ENCODE measurements at regions not wholly inside any gene's neighbourhood (a gene's known extent, or its start where the extent isn't known, plus 50 kb on each side); places are given as distances from the start of the nearest gene placed in this dataset.

- Histone ChIP-seq H3K27me3 (ENCODE audit: control insufficient read depth in 2 of 2, insufficient read depth in 2 of 2, low read length in 2 of 2) (no peaks in the 10 kb centered on the region), H3K4me3 (ENCODE audit: low read length) (no peak overlapping the region), H3K4me1 (ENCODE audit: control insufficient read depth in 2 of 2, insufficient read depth in 2 of 2, low read length in 2 of 2) (no peaks in the 10 kb centered on the region), H3K9me3 (ENCODE audit: control insufficient read depth in 2 of 3, low read length in 3 of 3) (no peaks in the 10 kb centered on the region), H3K36me3 (ENCODE audit: control insufficient read depth in 2 of 3, insufficient read depth in 3 of 3, low read length in 3 of 3) (no peaks in the 10 kb centered on the region), H3K27ac (ENCODE audit: low read depth, low read length) (no peak overlapping the region)
- ATAC-seq: no peak
- Mint-ChIP-seq H3K27ac (no peak overlapping the region), H3K36me3 (no peaks in the 10 kb centered on the region), H3K9me3 (peaks cover 0 to 1% (median 0%) of the 10 kb centered on the region in 11 donors), H3K4me3 (no peak overlapping the region), H3K27me3 (peaks cover 0 to 5% (median 0%) of the 10 kb centered on the region in 5 donors), H3K4me1 (no peaks in the 10 kb centered on the region)
- POLR2A ChIA-PET: no interaction called here
- no peak for DNase-seq
- intact Hi-C loops (cut with micrococcal nuclease): no loop called here
- CTCF ChIA-PET: no interaction called here
These were observed 84.7 kb upstream of the ADGRF1 start for GRCh38 chr6:47126647-47127391.

- ChIA-PET CTCF (no interaction called here), POLR2A (no interaction called here)
- intact Hi-C loops (cut with micrococcal nuclease): no loop called here
- no peaks in the 10 kb centered on the region for H3K36me3 ChIP-seq (ENCODE audit: control insufficient read depth in 2 of 3, insufficient read depth in 3 of 3, low read length in 3 of 3)
- H3K9me3 Mint-ChIP-seq: peaks cover 0 to 6% (median 0%) of the 10 kb centered on the region in 11 donors
- no peaks in the 10 kb centered on the region for H3K4me1 ChIP-seq (ENCODE audit: control insufficient read depth in 2 of 2, insufficient read depth in 2 of 2, low read length in 2 of 2)
- no peak for ATAC-seq
- no peaks in the 10 kb centered on the region for H3K9me3 ChIP-seq (ENCODE audit: control insufficient read depth in 2 of 3, low read length in 3 of 3)
- H3K4me3 ChIP-seq (ENCODE audit: low read length): no peak overlapping the region
- H3K27ac Mint-ChIP-seq: no peak overlapping the region
- H3K4me3 Mint-ChIP-seq: no peak overlapping the region
- peaks cover 2 to 15% (median 10%) of the 10 kb centered on the region in 5 donors for H3K27me3 Mint-ChIP-seq
- no peaks in the 10 kb centered on the region for H3K36me3 Mint-ChIP-seq
- H3K27me3 ChIP-seq (ENCODE audit: control insufficient read depth in 2 of 2, insufficient read depth in 2 of 2, low read length in 2 of 2): no peaks in the 10 kb centered on the region
- no peaks in the 10 kb centered on the region for H3K4me1 Mint-ChIP-seq
- no peak overlapping the region for H3K27ac ChIP-seq (ENCODE audit: low read depth, low read length)
- DNase-seq: no peak
These were observed 76.5 kb upstream of the ADGRF1 start for GRCh38 chr6:47118611-47119010.

GRCh38 chr6:47117314-47117713, 75.2 kb upstream of the ADGRF1 start:
- ChIA-PET POLR2A (no interaction called here), CTCF (no interaction called here)
- H3K27ac ChIP-seq (ENCODE audit: low read depth, low read length): no peak overlapping the region
- no peak overlapping the region for H3K4me3 ChIP-seq (ENCODE audit: low read length)
- no peaks in the 10 kb centered on the region for H3K9me3 ChIP-seq (ENCODE audit: control insufficient read depth in 2 of 3, low read length in 3 of 3)
- Mint-ChIP-seq H3K27ac (peak overlapping the region in 1 of 9 donors; percentile 36), H3K36me3 (no peaks in the 10 kb centered on the region), H3K9me3 (peaks cover 0 to 6% (median 0%) of the 10 kb centered on the region in 11 donors), H3K4me1 (no peaks in the 10 kb centered on the region), H3K4me3 (no peak overlapping the region), H3K27me3 (peaks cover 2 to 15% (median 10%) of the 10 kb centered on the region in 5 donors)
- ATAC-seq (no peak), DNase-seq (no peak)
- no peaks in the 10 kb centered on the region for H3K36me3 ChIP-seq (ENCODE audit: control insufficient read depth in 2 of 3, insufficient read depth in 3 of 3, low read length in 3 of 3)
- no peaks in the 10 kb centered on the region for H3K4me1 ChIP-seq (ENCODE audit: control insufficient read depth in 2 of 2, insufficient read depth in 2 of 2, low read length in 2 of 2)
- intact Hi-C loops (cut with micrococcal nuclease): no loop called here
- H3K27me3 ChIP-seq (ENCODE audit: control insufficient read depth in 2 of 2, insufficient read depth in 2 of 2, low read length in 2 of 2): no peaks in the 10 kb centered on the region

GRCh38 chr6:47116606-47117005, 74.5 kb upstream of the ADGRF1 start:
- no peak overlapping the region for H3K4me3 Mint-ChIP-seq
- H3K9me3 Mint-ChIP-seq: peaks cover 0 to 6% (median 0%) of the 10 kb centered on the region in 11 donors
- H3K36me3 ChIP-seq (ENCODE audit: control insufficient read depth in 2 of 3, insufficient read depth in 3 of 3, low read length in 3 of 3): no peaks in the 10 kb centered on the region
- intact Hi-C loops (cut with micrococcal nuclease): no loop called here
- no peaks in the 10 kb centered on the region for H3K9me3 ChIP-seq (ENCODE audit: control insufficient read depth in 2 of 3, low read length in 3 of 3)
- no peak overlapping the region for H3K4me3 ChIP-seq (ENCODE audit: low read length)
- no peaks in the 10 kb centered on the region for H3K4me1 Mint-ChIP-seq
- CTCF ChIA-PET: no interaction called here
- H3K27me3 Mint-ChIP-seq: peaks cover 2 to 15% (median 10%) of the 10 kb centered on the region in 5 donors
- POLR2A ChIA-PET: no interaction called here
- no peaks in the 10 kb centered on the region for H3K4me1 ChIP-seq (ENCODE audit: control insufficient read depth in 2 of 2, insufficient read depth in 2 of 2, low read length in 2 of 2)
- no peak overlapping the region for H3K27ac ChIP-seq (ENCODE audit: low read depth, low read length)
- ATAC-seq (no peak), DNase-seq (no peak)
- no peaks in the 10 kb centered on the region for H3K36me3 Mint-ChIP-seq
- H3K27ac Mint-ChIP-seq: no peak overlapping the region
- no peaks in the 10 kb centered on the region for H3K27me3 ChIP-seq (ENCODE audit: control insufficient read depth in 2 of 2, insufficient read depth in 2 of 2, low read length in 2 of 2)

GRCh38 chr6:47116086-47116485, 74.0 kb upstream of the ADGRF1 start:
- intact Hi-C loops (cut with micrococcal nuclease): no loop called here
- peaks cover 2 to 15% (median 10%) of the 10 kb centered on the region in 5 donors for H3K27me3 Mint-ChIP-seq
- peaks cover 0 to 6% (median 0%) of the 10 kb centered on the region in 11 donors for H3K9me3 Mint-ChIP-seq
- Histone ChIP-seq H3K27ac (ENCODE audit: low read depth, low read length) (no peak overlapping the region), H3K4me3 (ENCODE audit: low read length) (no peak overlapping the region), H3K36me3 (ENCODE audit: control insufficient read depth in 2 of 3, insufficient read depth in 3 of 3, low read length in 3 of 3) (no peaks in the 10 kb centered on the region), H3K4me1 (ENCODE audit: control insufficient read depth in 2 of 2, insufficient read depth in 2 of 2, low read length in 2 of 2) (no peaks in the 10 kb centered on the region), H3K9me3 (ENCODE audit: control insufficient read depth in 2 of 3, low read length in 3 of 3) (no peaks in the 10 kb centered on the region), H3K27me3 (ENCODE audit: control insufficient read depth in 2 of 2, insufficient read depth in 2 of 2, low read length in 2 of 2) (no peaks in the 10 kb centered on the region)
- H3K27ac Mint-ChIP-seq: no peak overlapping the region
- no peak overlapping the region for H3K4me3 Mint-ChIP-seq
- ChIA-PET POLR2A (no interaction called here), CTCF (no interaction called here)
- no peak for ATAC-seq
- H3K4me1 Mint-ChIP-seq: no peaks in the 10 kb centered on the region
- no peaks in the 10 kb centered on the region for H3K36me3 Mint-ChIP-seq
- DNase-seq: no peak

- H3K9me3 ChIP-seq (ENCODE audit: control insufficient read depth in 2 of 3, low read length in 3 of 3): no peaks in the 10 kb centered on the region
- no peak overlapping the region for H3K27ac ChIP-seq (ENCODE audit: low read depth, low read length)
- Mint-ChIP-seq H3K4me3 (no peak overlapping the region), H3K4me1 (no peaks in the 10 kb centered on the region), H3K27me3 (peaks cover 2 to 15% (median 8%) of the 10 kb centered on the region in 5 donors), H3K9me3 (peaks cover 0 to 6% (median 0%) of the 10 kb centered on the region in 11 donors), H3K36me3 (no peaks in the 10 kb centered on the region), H3K27ac (no peak overlapping the region)
- ChIA-PET POLR2A (no interaction called here), CTCF (no interaction called here)
- no peaks in the 10 kb centered on the region for H3K36me3 ChIP-seq (ENCODE audit: control insufficient read depth in 2 of 3, insufficient read depth in 3 of 3, low read length in 3 of 3)
- no peak overlapping the region for H3K4me3 ChIP-seq (ENCODE audit: low read length)
- DNase-seq: no peak
- no peaks in the 10 kb centered on the region for H3K27me3 ChIP-seq (ENCODE audit: control insufficient read depth in 2 of 2, insufficient read depth in 2 of 2, low read length in 2 of 2)
- H3K4me1 ChIP-seq (ENCODE audit: control insufficient read depth in 2 of 2, insufficient read depth in 2 of 2, low read length in 2 of 2): no peaks in the 10 kb centered on the region
- no peak for ATAC-seq
- intact Hi-C loops (cut with micrococcal nuclease): no loop called here
These were observed 72.3 kb upstream of the ADGRF1 start for GRCh38 chr6:47114460-47114859.

- intact Hi-C loops (cut with micrococcal nuclease): no loop called here
- DNase-seq (no peak), ATAC-seq (no peak)
- Mint-ChIP-seq H3K36me3 (no peaks in the 10 kb centered on the region), H3K4me1 (no peaks in the 10 kb centered on the region), H3K4me3 (no peak overlapping the region), H3K27me3 (peaks cover 0 to 17% (median 1%) of the 10 kb centered on the region in 5 donors), H3K27ac (no peak overlapping the region), H3K9me3 (peaks cover 0 to 2% (median 0%) of the 10 kb centered on the region in 11 donors)
- POLR2A ChIA-PET: no interaction called here
- CTCF ChIA-PET: no interaction called here
- Histone ChIP-seq H3K27ac (ENCODE audit: low read depth, low read length) (no peak overlapping the region), H3K27me3 (ENCODE audit: control insufficient read depth in 2 of 2, insufficient read depth in 2 of 2, low read length in 2 of 2) (peaks cover 0 to 2% of the 10 kb centered on the region in 2 donors), H3K36me3 (ENCODE audit: control insufficient read depth in 2 of 3, insufficient read depth in 3 of 3, low read length in 3 of 3) (no peaks in the 10 kb centered on the region), H3K9me3 (ENCODE audit: control insufficient read depth in 2 of 3, low read length in 3 of 3) (no peaks in the 10 kb centered on the region), H3K4me3 (ENCODE audit: low read length) (no peak overlapping the region), H3K4me1 (ENCODE audit: control insufficient read depth in 2 of 2, insufficient read depth in 2 of 2, low read length in 2 of 2) (no peaks in the 10 kb centered on the region)
These were observed 70.2 kb upstream of the ADGRF1 start for GRCh38 chr6:47112317-47112716.

Data from naive thymus-derived CD4-positive, alpha-beta T cell (primary cell).